22Rv1 (cell line): ENCODE measurements at regions not wholly inside any gene's neighbourhood (a gene's known extent, or its start where the extent isn't known, plus 50 kb on each side); places are given as distances from the start of the nearest gene placed in this dataset.
"Not testable (repeated sequence)": the region's sequence is repeated elsewhere in the genome, so short reads cannot be mapped to it uniquely, and the experiment has no call there.

Experiments
- H3K27ac ChIP-seq: fragments of 450-650 bp; 2 replicates; pipeline ENCODE4 v1.5.1; 2017
- ZFX ChIP-seq: fragments of 450-650 bp; IDR thresholded peaks from 2 replicates; pipeline ENCODE4 v1.6.1; 2017; ENCODE audit warnings: antibody characterized with exemption, borderline replicate concordance
- TF ChIP-seq, protein P1 (sequence below): fragments of 450-650 bp; IDR thresholded peaks from 2 replicates; pipeline ENCODE4 v1.5.1; 2017; ENCODE audit warnings: mild to moderate bottlenecking

DNA sequence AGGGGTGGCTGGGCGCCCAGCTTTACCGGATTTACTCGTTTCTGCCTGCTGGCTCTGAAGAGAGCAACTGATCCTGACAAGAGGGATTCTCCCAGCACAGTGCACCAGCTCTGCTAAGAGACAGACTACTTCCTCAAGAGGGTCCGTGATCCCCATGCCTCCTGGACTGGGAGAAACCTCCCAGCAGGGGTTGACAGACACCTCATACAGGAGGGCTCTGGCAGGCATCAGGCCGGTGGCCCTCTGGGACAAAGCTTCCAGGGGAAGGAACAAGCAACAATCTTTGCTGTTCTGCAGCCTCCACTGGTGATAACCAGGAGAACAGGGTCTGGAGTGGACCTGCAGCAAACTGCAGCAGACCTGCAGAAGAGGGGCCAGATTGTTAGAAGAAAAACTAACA lies 1192.5 kb upstream of the PRR20A start:
- TF ChIP-seq, protein P1, sequence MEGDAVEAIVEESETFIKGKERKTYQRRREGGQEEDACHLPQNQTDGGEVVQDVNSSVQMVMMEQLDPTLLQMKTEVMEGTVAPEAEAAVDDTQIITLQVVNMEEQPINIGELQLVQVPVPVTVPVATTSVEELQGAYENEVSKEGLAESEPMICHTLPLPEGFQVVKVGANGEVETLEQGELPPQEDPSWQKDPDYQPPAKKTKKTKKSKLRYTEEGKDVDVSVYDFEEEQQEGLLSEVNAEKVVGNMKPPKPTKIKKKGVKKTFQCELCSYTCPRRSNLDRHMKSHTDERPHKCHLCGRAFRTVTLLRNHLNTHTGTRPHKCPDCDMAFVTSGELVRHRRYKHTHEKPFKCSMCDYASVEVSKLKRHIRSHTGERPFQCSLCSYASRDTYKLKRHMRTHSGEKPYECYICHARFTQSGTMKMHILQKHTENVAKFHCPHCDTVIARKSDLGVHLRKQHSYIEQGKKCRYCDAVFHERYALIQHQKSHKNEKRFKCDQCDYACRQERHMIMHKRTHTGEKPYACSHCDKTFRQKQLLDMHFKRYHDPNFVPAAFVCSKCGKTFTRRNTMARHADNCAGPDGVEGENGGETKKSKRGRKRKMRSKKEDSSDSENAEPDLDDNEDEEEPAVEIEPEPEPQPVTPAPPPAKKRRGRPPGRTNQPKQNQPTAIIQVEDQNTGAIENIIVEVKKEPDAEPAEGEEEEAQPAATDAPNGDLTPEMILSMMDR: no peak
- TF ChIP-seq ZFX: no peak
- no peak overlapping the region for H3K27ac ChIP-seq

DNA sequence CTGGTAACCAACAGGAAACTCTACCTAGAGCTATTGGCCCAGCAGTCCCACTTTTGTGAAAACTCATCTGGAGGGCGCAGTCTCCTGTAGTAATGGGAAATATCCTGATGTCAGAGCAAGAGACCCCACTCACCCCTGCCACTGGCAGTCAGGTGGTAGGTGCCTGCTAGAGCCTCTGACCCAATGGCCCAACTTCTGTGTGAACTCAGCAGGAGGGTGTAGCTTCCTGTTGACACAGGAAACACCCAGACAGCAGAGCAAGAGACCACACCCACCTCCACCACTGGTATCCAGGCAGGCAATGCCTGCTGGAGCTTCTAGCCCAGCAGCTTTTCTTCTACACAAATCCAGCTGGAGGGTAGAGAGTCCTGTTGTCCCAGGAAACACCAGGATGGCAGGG lies 1176.8 kb upstream of the PRR20A start:
- no peak for TF ChIP-seq ZFX
- TF ChIP-seq, protein P1: no peak
- no peak overlapping the region for H3K27ac ChIP-seq

DNA sequence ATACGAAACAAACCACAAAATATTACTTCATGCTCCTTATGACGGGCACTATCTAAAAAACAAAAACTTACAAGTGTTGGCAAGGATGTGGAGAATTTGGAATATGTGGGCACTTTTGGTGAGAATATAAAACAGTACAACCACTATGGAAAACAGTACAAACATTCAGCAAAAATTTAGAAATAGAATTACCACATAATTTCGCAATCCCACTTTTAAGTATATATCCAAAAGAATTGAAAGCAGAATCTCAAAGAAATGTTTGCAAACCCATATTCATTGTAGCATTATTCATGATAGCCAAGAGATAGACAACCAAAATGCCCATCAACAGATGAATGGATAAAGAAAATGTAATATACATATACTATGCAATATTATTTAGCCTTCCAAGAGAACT lies 1173.7 kb upstream of the PRR20A start:
- TF ChIP-seq ZFX: no peak
- TF ChIP-seq, protein P1: no peak
- H3K27ac ChIP-seq: no peak overlapping the region

DNA sequence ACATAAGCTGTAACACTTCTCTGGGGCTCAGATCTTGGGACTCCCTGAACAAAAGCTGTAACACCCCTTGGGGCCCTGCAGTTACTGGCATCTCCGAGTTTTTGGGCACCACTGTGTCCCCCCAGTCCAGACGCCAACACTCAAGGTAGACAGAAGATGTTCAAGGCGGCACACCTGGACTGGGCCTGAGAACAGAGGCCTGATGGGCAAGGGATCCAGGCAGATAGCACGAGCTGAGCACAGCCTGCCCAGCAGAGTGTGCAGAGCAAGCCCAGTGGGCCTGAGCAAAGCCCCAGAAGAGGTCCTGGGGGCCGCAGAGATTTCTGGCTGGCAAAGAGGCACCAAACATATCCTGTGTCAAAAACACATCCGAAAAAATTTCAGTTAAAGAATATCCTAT lies 1163.3 kb upstream of the PRR20A start:
- TF ChIP-seq, protein P1: no peak
- TF ChIP-seq ZFX: no peak

DNA sequence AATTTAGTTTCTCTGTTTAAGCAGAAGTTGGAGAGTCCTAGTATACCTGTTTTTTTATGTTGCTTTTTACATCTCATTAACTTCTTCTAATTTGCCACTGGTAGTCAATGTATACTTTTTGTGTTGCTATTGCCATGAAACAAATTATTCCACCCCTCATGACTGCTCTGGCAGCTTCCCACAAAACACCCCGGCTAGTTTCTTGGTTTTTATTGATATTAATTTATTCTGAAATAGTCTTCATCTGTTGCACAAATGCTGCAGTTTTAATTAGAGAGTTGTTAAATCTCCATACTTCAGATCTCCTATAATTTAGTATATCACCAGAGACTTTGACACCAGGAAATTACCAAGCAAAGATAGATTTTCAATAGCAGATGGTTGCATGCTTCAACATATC lies 1159.3 kb upstream of the PRR20A start:
- TF ChIP-seq, protein P1: no peak
- no peak for TF ChIP-seq ZFX

More for the DNA sequence above, 1163.3 kb upstream of the PRR20A start:
- H3K27ac ChIP-seq: no peak overlapping the region

DNA sequence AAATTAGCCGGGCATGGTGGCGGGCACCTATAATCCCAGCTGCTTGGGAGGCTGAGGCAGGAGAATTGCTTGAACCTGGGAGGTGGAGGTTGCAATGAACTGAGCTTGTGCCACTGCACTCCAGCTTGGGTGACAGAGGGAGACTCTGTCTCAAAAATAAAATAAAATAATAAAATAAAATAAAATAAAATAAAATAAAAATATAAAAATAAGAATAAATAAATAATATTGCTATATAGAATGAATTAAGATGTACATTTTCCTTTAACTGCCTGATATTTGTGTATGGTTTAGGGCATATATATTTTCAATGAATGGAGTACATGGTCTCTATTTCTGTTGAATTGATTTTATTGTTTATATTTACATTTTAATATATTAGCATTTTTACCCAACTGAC lies 1156.7 kb upstream of the PRR20A start:
- H3K27ac ChIP-seq: not testable (repeated sequence)

More for the DNA sequence above, 1159.3 kb upstream of the PRR20A start:
- no peak overlapping the region for H3K27ac ChIP-seq

DNA sequence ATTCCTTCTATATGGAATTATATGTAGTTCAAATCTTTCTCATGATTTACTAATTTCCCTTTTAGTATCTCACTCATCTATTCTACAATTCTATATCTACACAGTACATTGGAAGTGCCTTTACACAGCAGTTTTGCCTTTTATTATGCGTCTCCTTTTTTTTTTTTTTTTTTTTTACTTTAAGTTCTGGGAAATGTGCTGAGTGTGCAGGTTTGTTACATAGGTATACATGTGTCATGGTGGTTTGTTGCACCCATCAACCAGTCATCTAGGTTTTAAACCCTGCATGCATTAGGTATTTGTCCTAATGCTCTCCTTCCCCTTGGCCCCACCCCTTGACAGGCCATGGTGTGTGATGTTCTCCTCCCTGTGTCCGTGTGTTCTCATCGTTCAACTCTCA lies 1150.1 kb upstream of the PRR20A start:
- H3K27ac ChIP-seq: no peak overlapping the region
- TF ChIP-seq, protein P1: no peak
- TF ChIP-seq ZFX: no peak

DNA sequence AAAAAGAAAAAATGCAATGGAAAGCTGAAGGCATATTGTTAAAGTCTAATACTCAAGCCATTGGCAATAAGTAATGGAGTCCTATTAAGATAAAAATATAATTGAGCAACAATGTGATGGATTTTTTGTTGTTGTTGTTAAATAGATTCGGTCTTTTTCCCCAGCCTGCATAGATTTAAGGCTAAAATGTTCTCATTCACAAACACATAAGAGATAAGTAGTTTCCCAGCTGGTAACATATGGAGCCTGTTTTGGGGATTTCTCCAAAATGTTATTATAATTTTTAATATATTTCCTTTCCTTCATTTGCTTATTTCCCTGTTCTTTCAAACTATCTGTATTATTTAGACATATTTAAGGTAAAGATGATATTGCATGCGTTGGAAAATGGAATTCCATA lies 1149.1 kb upstream of the PRR20A start:
- H3K27ac ChIP-seq: no peak overlapping the region
- TF ChIP-seq, protein P1: no peak
- TF ChIP-seq ZFX: no peak
